Brain microvascular endothelial cell (primary cell): ENCODE measurements at regions not wholly inside any gene's neighbourhood (a gene's known extent, or its start where the extent isn't known, plus 50 kb on each side); places are given as distances from the start of the nearest gene placed in this dataset.
A peak's percentile ranks its signal among the peaks of the same experiment; 100 is the strongest.

Experiments
- DNase-seq: peaks from one replicate; pipeline ENCODE4 v3.0.0-alpha.2; 2020
- H3K27ac ChIP-seq: fragments of 250-450 bp; sonication (Bioruptor Pico); 2 replicates; pipeline ENCODE4 v1.5.1; 2020; ENCODE audit warnings: mild to moderate bottlenecking, moderate library complexity
- H3K27me3 ChIP-seq: fragments of 250-450 bp; sonication (Bioruptor Pico); replicated peaks from 2 replicates; pipeline ENCODE4 v1.5.1; 2020; ENCODE audit warnings: mild to moderate bottlenecking
- H3K36me3 ChIP-seq: fragments of 250-450 bp; sonication (Bioruptor Pico); replicated peaks from 2 replicates; pipeline ENCODE4 v1.5.1; 2020; ENCODE audit warnings: mild to moderate bottlenecking
- H3K4me3 ChIP-seq: 2 replicates; pipeline ENCODE4 v1.5.1; 2011; ENCODE audit warnings: low read depth, mild to moderate bottlenecking, control low read depth, low read length, moderate library complexity
- CTCF ChIP-seq: IDR thresholded peaks from 2 replicates; pipeline ENCODE4 v1.5.1; 2011; ENCODE audit warnings: low read depth, mild to moderate bottlenecking, moderate library complexity, low read length, control low read depth, inconsistent platforms; ENCODE audit errors: missing control alignments
- in situ Hi-C: cut with HindIII; loops from 2 replicates; pipeline ENCODE4 v1.10.0; 2017; ENCODE audit warnings: low sequenced_read_pairs, low pct_ligation_motif_present

GRCh38 chr3:82133070-82133606, 371.7 kb upstream of the GBE1 start:
- in situ Hi-C loops = no loop called here
- no peak overlapping the region for H3K4me3 ChIP-seq
- DNase-seq = peak; percentile 56
- no peak overlapping the region for H3K27ac ChIP-seq
- H3K36me3 ChIP-seq = no peaks in the 10 kb centered on the region
- peak; percentile 88 for TF ChIP-seq CTCF
- no peaks in the 10 kb centered on the region for H3K27me3 ChIP-seq

- DNase-seq = no peak
- in situ Hi-C loops = no loop called here
- Histone ChIP-seq H3K27ac (no peak overlapping the region), H3K36me3 (no peaks in the 10 kb centered on the region), H3K4me3 (no peak overlapping the region), H3K27me3 (no peaks in the 10 kb centered on the region)
- no peak for TF ChIP-seq CTCF
Measured at GRCh38 chr3:82132210-82133069, 371.0 kb upstream of the GBE1 start.

- in situ Hi-C loops = no loop called here
- Histone ChIP-seq H3K27ac (no peak overlapping the region), H3K27me3 (no peaks in the 10 kb centered on the region), H3K4me3 (no peak overlapping the region), H3K36me3 (no peaks in the 10 kb centered on the region)
- TF ChIP-seq CTCF = no peak
- DNase-seq = no peak
Measured at GRCh38 chr3:82130046-82130445, 368.6 kb upstream of the GBE1 start.

- no peak for TF ChIP-seq CTCF
- no peak overlapping the region for H3K27ac ChIP-seq
- DNase-seq = no peak
- no peaks in the 10 kb centered on the region for H3K36me3 ChIP-seq
- no peak overlapping the region for H3K4me3 ChIP-seq
- in situ Hi-C loops = no loop called here
- H3K27me3 ChIP-seq = no peaks in the 10 kb centered on the region
Measured at GRCh38 chr3:82129221-82129801, 367.9 kb upstream of the GBE1 start.

GRCh38 chr3:82128271-82128670, 366.8 kb upstream of the GBE1 start:
- no peak for DNase-seq
- H3K36me3 ChIP-seq = no peaks in the 10 kb centered on the region
- no peak for TF ChIP-seq CTCF
- H3K27ac ChIP-seq = no peak overlapping the region
- no peak overlapping the region for H3K4me3 ChIP-seq
- in situ Hi-C loops = no loop called here
- H3K27me3 ChIP-seq = no peaks in the 10 kb centered on the region
